GM21381 (cell line): ENCODE measurements at regions not wholly inside any gene's neighbourhood (a gene's known extent, or its start where the extent isn't known, plus 50 kb on each side); places are given as distances from the start of the nearest gene placed in this dataset.

Experiments
- ATAC-seq: cut with Tn5 transposase; IDR thresholded peaks from one replicate; pipeline ENCODE4 v1.9.1; 2021; ENCODE audit warnings: mild to moderate bottlenecking, moderate library complexity; ENCODE audit not compliant: unreplicated experiment

GRCh38 chr12:107318806-107319532 lies 225.6 kb upstream of the CRY1 start:
- ATAC-seq: no peak

- ATAC-seq: no peak
Observed at GRCh38 chr12:107319533-107320032, 226.2 kb upstream of the CRY1 start.

- no peak for ATAC-seq
Observed at GRCh38 chr12:107320033-107320928, 226.9 kb upstream of the CRY1 start.

- no peak for ATAC-seq
Observed at GRCh38 chr12:107320929-107321631, 227.7 kb upstream of the CRY1 start.

- ATAC-seq: no peak
Observed at GRCh38 chr12:107322063-107322462, 228.7 kb upstream of the CRY1 start.

GRCh38 chr12:107325075-107325608 lies 231.8 kb upstream of the CRY1 start:
- ATAC-seq: no peak

- ATAC-seq: no peak
Observed at GRCh38 chr12:107326237-107326636, 232.9 kb upstream of the CRY1 start.

GRCh38 chr12:107327651-107328182 lies 234.4 kb upstream of the CRY1 start:
- no peak for ATAC-seq

- ATAC-seq: no peak
Observed at GRCh38 chr12:107328442-107329133, 235.2 kb upstream of the CRY1 start.

- no peak for ATAC-seq
Observed at GRCh38 chr12:107329569-107330324, 236.4 kb upstream of the CRY1 start.

GRCh38 chr12:107330831-107331431 lies 237.6 kb upstream of the CRY1 start:
- ATAC-seq: no peak

GRCh38 chr12:107331471-107331870 lies 238.1 kb upstream of the CRY1 start:
- no peak for ATAC-seq

- ATAC-seq: no peak
Observed at GRCh38 chr12:107331912-107332311, 238.6 kb upstream of the CRY1 start.

- ATAC-seq: no peak
Observed at GRCh38 chr12:107332743-107333142, 239.4 kb upstream of the CRY1 start.

GRCh38 chr12:107335802-107336570 lies 242.6 kb upstream of the CRY1 start:
- ATAC-seq: no peak

GRCh38 chr12:107336695-107337094 lies 243.3 kb upstream of the CRY1 start:
- no peak for ATAC-seq

- ATAC-seq: no peak
Observed at GRCh38 chr12:107337346-107338095, 244.2 kb upstream of the CRY1 start.

- ATAC-seq: no peak
Observed at GRCh38 chr12:107339487-107339886, 246.1 kb upstream of the CRY1 start.
